ENCODE measurements at regions not wholly inside any gene's neighbourhood (a gene's known extent, or its start where the extent isn't known, plus 50 kb on each side); places are given as distances from the start of the nearest gene placed in this dataset.

GRCh38 chr3:82194870-82195269 is 433.4 kb upstream of the GBE1 start:
- TF ChIP-seq EZH2 (IDR thresholded peaks at IDR 0.05; ENCODE audit: insufficient read depth, poor library complexity, severe bottlenecking) (no peak), EZH2phosphoT487 (IDR thresholded peaks at IDR 0.05; ENCODE audit: insufficient read depth, low read depth) (no peak)
